ENCODE measurements at regions not wholly inside any gene's neighbourhood (a gene's known extent, or its start where the extent isn't known, plus 50 kb on each side); places are given as distances from the start of the nearest gene placed in this dataset.

- H3K4me1 Mint-ChIP-seq: peaks cover 4% of the 10 kb centered on the region
- DNase-seq (ENCODE audit: low read depth, low spot score): no peak
- H3K4me3 Mint-ChIP-seq: no peak overlapping the region
- H3K9me3 Mint-ChIP-seq: no peaks in the 10 kb centered on the region
- no peaks in the 10 kb centered on the region for H3K36me3 Mint-ChIP-seq (ENCODE audit: low read depth)
- no peaks in the 10 kb centered on the region for H3K27me3 Mint-ChIP-seq (ENCODE audit: low read depth)
- H3K27ac Mint-ChIP-seq (ENCODE audit: unreplicated experiment): no peak overlapping the region
- no peak for TF ChIP-seq CTCF (conservative IDR thresholded peaks at IDR 0.05)
These were observed 252.3 kb upstream of the ZFP64 start for GRCh38 chr20:52443874-52444273.

- no peak for TF ChIP-seq CTCF (conservative IDR thresholded peaks at IDR 0.05)
- Mint-ChIP-seq H3K4me1 (peaks cover 4% of the 10 kb centered on the region), H3K27ac (ENCODE audit: unreplicated experiment) (no peak overlapping the region), H3K9me3 (no peaks in the 10 kb centered on the region), H3K27me3 (ENCODE audit: low read depth) (no peaks in the 10 kb centered on the region), H3K36me3 (ENCODE audit: low read depth) (no peaks in the 10 kb centered on the region), H3K4me3 (no peak overlapping the region)
- DNase-seq (ENCODE audit: low read depth, low spot score): no peak
These were observed 250.1 kb upstream of the ZFP64 start for GRCh38 chr20:52441710-52442109.

- peaks cover 1% of the 10 kb centered on the region for H3K4me1 Mint-ChIP-seq
- no peak overlapping the region for H3K27ac Mint-ChIP-seq (ENCODE audit: unreplicated experiment)
- DNase-seq (ENCODE audit: low read depth, low spot score): no peak
- H3K9me3 Mint-ChIP-seq: no peaks in the 10 kb centered on the region
- H3K36me3 Mint-ChIP-seq (ENCODE audit: low read depth): no peaks in the 10 kb centered on the region
- H3K4me3 Mint-ChIP-seq: no peak overlapping the region
- TF ChIP-seq CTCF (conservative IDR thresholded peaks at IDR 0.05): no peak
- H3K27me3 Mint-ChIP-seq (ENCODE audit: low read depth): no peaks in the 10 kb centered on the region
These were observed 247.8 kb upstream of the ZFP64 start for GRCh38 chr20:52439375-52439774.

- no peak for TF ChIP-seq CTCF (conservative IDR thresholded peaks at IDR 0.05)
- Mint-ChIP-seq H3K4me1 (no peaks in the 10 kb centered on the region), H3K27ac (ENCODE audit: unreplicated experiment) (no peak overlapping the region), H3K36me3 (ENCODE audit: low read depth) (no peaks in the 10 kb centered on the region), H3K4me3 (no peak overlapping the region), H3K9me3 (no peaks in the 10 kb centered on the region), H3K27me3 (ENCODE audit: low read depth) (no peaks in the 10 kb centered on the region)
- DNase-seq (ENCODE audit: low read depth, low spot score): no peak
These were observed 246.9 kb upstream of the ZFP64 start for GRCh38 chr20:52438326-52438963.

GRCh38 chr20:52434453-52434852 is 242.9 kb upstream of the ZFP64 start:
- no peak for DNase-seq (ENCODE audit: low read depth, low spot score)
- Mint-ChIP-seq H3K4me1 (no peaks in the 10 kb centered on the region), H3K27ac (ENCODE audit: unreplicated experiment) (no peak overlapping the region), H3K27me3 (ENCODE audit: low read depth) (no peaks in the 10 kb centered on the region), H3K4me3 (no peak overlapping the region), H3K9me3 (peaks cover under 1% of the 10 kb centered on the region), H3K36me3 (ENCODE audit: low read depth) (no peaks in the 10 kb centered on the region)
- no peak for TF ChIP-seq CTCF (conservative IDR thresholded peaks at IDR 0.05)

Measured in neural crest cell (in vitro differentiated cells).